ENCODE measurements at regions not wholly inside any gene's neighbourhood (a gene's known extent, or its start where the extent isn't known, plus 50 kb on each side); places are given as distances from the start of the nearest gene placed in this dataset.

DNA sequence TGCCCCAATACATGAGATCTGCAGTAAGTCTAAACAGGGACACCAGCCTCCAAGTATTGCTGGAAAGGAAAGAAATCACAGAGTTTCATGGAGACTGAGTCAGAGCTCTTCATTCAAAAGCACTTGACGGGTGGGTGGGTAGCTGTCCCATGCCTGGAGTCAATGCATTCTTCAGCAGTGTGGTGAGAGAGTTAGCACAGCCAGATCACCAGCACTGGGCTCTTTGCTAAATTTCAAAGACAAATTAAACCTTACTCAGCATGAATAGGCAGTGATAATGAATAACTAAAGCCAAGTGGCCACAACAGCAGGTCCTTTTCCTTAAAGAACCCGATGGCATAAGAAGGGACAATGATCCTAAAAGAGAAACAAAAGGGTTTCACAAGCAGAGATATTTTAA lies 192.4 kb downstream of the ACTL7B start:
- H4K20me1 ChIP-seq (ENCODE audit: control insufficient read depth, extremely low read depth, insufficient read depth, low read length), result no peaks in the 10 kb centered on the region
- no peaks in the 10 kb centered on the region for H3K27me3 ChIP-seq (ENCODE audit: control insufficient read depth, extremely low read depth, insufficient read depth, low read length)
- DNase-seq (ENCODE audit: low read depth, low spot score) (no peak), FAIRE-seq (peak; percentile 70)
- no peak overlapping the region for H3K9ac ChIP-seq (ENCODE audit: control insufficient read depth, extremely low read depth, insufficient read depth, low read length)
- no peaks in the 10 kb centered on the region for H3K9me1 ChIP-seq (ENCODE audit: control insufficient read depth, extremely low read depth, insufficient read depth, low read length)
- no peaks in the 10 kb centered on the region for H3K36me3 ChIP-seq (ENCODE audit: control insufficient read depth in 2 of 2, extremely low read depth in 1 of 2, insufficient read depth in 2 of 2, low read length in 2 of 2)
- H2AFZ ChIP-seq (ENCODE audit: control insufficient read depth, low read length), result no peak overlapping the region
- H3K27ac ChIP-seq (ENCODE audit: control insufficient read depth, insufficient read depth, low read length), result no peak overlapping the region
- peaks cover 2% of the 10 kb centered on the region for H3K9me3 ChIP-seq (ENCODE audit: control insufficient read depth, low read depth, low read length)
- no peak overlapping the region for H3K4me2 ChIP-seq (ENCODE audit: control insufficient read depth, extremely low read depth, insufficient read depth, low read depth, low read length)
- H3K4me3 ChIP-seq (ENCODE audit: control insufficient read depth in 2 of 3, extremely low read depth in 1 of 3, insufficient read depth in 2 of 3, low read depth in 1 of 3, low read length in 3 of 3), result no peak overlapping the region
- H3K4me1 ChIP-seq (ENCODE audit: control insufficient read depth, extremely low read depth, insufficient read depth, low read length), result peaks cover 12% of the 10 kb centered on the region
- no peak for TF ChIP-seq EZH2 (IDR thresholded peaks at IDR 0.05; ENCODE audit: low read length)
- TF ChIP-seq, protein P1, sequence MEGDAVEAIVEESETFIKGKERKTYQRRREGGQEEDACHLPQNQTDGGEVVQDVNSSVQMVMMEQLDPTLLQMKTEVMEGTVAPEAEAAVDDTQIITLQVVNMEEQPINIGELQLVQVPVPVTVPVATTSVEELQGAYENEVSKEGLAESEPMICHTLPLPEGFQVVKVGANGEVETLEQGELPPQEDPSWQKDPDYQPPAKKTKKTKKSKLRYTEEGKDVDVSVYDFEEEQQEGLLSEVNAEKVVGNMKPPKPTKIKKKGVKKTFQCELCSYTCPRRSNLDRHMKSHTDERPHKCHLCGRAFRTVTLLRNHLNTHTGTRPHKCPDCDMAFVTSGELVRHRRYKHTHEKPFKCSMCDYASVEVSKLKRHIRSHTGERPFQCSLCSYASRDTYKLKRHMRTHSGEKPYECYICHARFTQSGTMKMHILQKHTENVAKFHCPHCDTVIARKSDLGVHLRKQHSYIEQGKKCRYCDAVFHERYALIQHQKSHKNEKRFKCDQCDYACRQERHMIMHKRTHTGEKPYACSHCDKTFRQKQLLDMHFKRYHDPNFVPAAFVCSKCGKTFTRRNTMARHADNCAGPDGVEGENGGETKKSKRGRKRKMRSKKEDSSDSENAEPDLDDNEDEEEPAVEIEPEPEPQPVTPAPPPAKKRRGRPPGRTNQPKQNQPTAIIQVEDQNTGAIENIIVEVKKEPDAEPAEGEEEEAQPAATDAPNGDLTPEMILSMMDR (optimal IDR thresholded peaks at IDR 0.05 in 1 of 3, IDR thresholded peaks at IDR 0.05 in 1 of 3, conservative IDR thresholded peaks at IDR 0.05 in 1 of 3; ENCODE audit: extremely low read depth in 1 of 3, insufficient read depth in 2 of 3, low read length in 3 of 3), result no peak
- no peaks in the 10 kb centered on the region for H3K79me2 ChIP-seq (ENCODE audit: control insufficient read depth, insufficient read depth, low read length)
- dilution Hi-C loops (cut with MboI; ENCODE audit: extremely low pct_ligation_motif_present, low sequenced_read_pairs), result no loop called here

DNA sequence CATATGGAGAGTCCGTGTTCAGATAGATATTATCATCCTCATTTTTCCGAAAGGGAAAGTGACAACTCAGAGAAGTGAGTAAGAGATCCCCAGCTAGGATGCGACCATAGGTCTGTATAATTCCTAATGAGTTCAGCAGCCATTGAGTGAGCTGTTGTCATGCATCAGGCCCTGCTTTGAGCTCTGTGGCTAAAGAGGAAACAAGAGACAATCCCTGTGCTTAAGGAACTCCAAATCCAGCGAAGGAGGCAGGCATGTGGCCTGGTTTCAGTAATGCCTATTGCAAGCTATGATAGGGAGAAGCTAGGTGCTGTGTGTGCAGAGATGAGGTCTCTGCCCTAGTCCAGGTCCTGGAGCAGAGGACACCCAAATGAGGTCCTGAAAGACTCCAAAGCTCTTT lies 192.8 kb downstream of the ACTL7B start:
- no peak overlapping the region for H3K9ac ChIP-seq (ENCODE audit: control insufficient read depth, extremely low read depth, insufficient read depth, low read length)
- peaks cover 2% of the 10 kb centered on the region for H3K9me3 ChIP-seq (ENCODE audit: control insufficient read depth, low read depth, low read length)
- no peaks in the 10 kb centered on the region for H3K79me2 ChIP-seq (ENCODE audit: control insufficient read depth, insufficient read depth, low read length)
- H3K27me3 ChIP-seq (ENCODE audit: control insufficient read depth, extremely low read depth, insufficient read depth, low read length), result no peaks in the 10 kb centered on the region
- dilution Hi-C loops (cut with MboI; ENCODE audit: extremely low pct_ligation_motif_present, low sequenced_read_pairs), result no loop called here
- H3K4me1 ChIP-seq (ENCODE audit: control insufficient read depth, extremely low read depth, insufficient read depth, low read length), result peaks cover 8% of the 10 kb centered on the region
- no peaks in the 10 kb centered on the region for H3K9me1 ChIP-seq (ENCODE audit: control insufficient read depth, extremely low read depth, insufficient read depth, low read length)
- DNase-seq (ENCODE audit: low read depth, low spot score) (no peak), FAIRE-seq (peak; percentile 66)
- H2AFZ ChIP-seq (ENCODE audit: control insufficient read depth, low read length), result no peak overlapping the region
- no peaks in the 10 kb centered on the region for H3K36me3 ChIP-seq (ENCODE audit: control insufficient read depth in 2 of 2, extremely low read depth in 1 of 2, insufficient read depth in 2 of 2, low read length in 2 of 2)
- no peak for TF ChIP-seq EZH2 (IDR thresholded peaks at IDR 0.05; ENCODE audit: low read length)
- no peaks in the 10 kb centered on the region for H4K20me1 ChIP-seq (ENCODE audit: control insufficient read depth, extremely low read depth, insufficient read depth, low read length)
- H3K4me2 ChIP-seq (ENCODE audit: control insufficient read depth, extremely low read depth, insufficient read depth, low read depth, low read length), result no peak overlapping the region
- no peak overlapping the region for H3K27ac ChIP-seq (ENCODE audit: control insufficient read depth, insufficient read depth, low read length)
- H3K4me3 ChIP-seq (ENCODE audit: control insufficient read depth in 2 of 3, extremely low read depth in 1 of 3, insufficient read depth in 2 of 3, low read depth in 1 of 3, low read length in 3 of 3), result no peak overlapping the region

All from keratinocyte (primary cell).